ENCODE measurements at regions not wholly inside any gene's neighbourhood (a gene's known extent, or its start where the extent isn't known, plus 50 kb on each side); places are given as distances from the start of the nearest gene placed in this dataset.

- TF ChIP-seq HNF1A (IDR thresholded peaks at IDR 0.05; ENCODE audit: low read depth) (no peak), HNF1A (CRISPR knock-in tag; IDR thresholded peaks at IDR 0.05; ENCODE audit: borderline replicate concordance) (no peak), KLF16 (CRISPR knock-in tag; IDR thresholded peaks at IDR 0.05) (peak in 1 of 2 experiments; percentile 39; a peak in 1 of 4 replicates), POLR2AphosphoS5 (IDR thresholded peaks at IDR 0.05; ENCODE audit: low read depth, low read length) (no peak), CREM (IDR thresholded peaks at IDR 0.05) (no peak), CREM (CRISPR knock-in tag; IDR thresholded peaks at IDR 0.05) (no peak), ZNF546 (CRISPR knock-in tag; conservative IDR thresholded peaks at IDR 0.05) (no peak), ISL2 (CRISPR knock-in tag; IDR thresholded peaks at IDR 0.05) (no peak), MZF1 (CRISPR knock-in tag; IDR thresholded peaks at IDR 0.05; ENCODE audit: borderline replicate concordance) (no peak), SNAI1 (CRISPR knock-in tag; IDR thresholded peaks at IDR 0.05; ENCODE audit: borderline replicate concordance) (no peak)
Observed at GRCh38 chr2:203811491-203812221, 55.9 kb upstream of the CTLA4 start (continued).

All from HepG2 (cell line).